Chondrocyte (in vitro differentiated cells): ENCODE measurements at regions not wholly inside any gene's neighbourhood (a gene's known extent, or its start where the extent isn't known, plus 50 kb on each side); places are given as distances from the start of the nearest gene placed in this dataset.

Experiments used
- DNase-seq: peaks from one replicate; pipeline ENCODE4 v3.0.0; 2021; ENCODE audit warnings: mixed read lengths, low spot score
- H3K27ac Mint-ChIP-seq: one replicate; pipeline ENCODE4 v1.8.0; 2021; ENCODE audit warnings: mild to moderate bottlenecking, moderate library complexity, mixed read lengths; ENCODE audit not compliant: unreplicated experiment
- H3K27me3 Mint-ChIP-seq: 2 replicates; pipeline ENCODE4 v1.8.0; 2021; ENCODE audit warnings: low read depth, mixed read lengths
- H3K36me3 Mint-ChIP-seq: 2 replicates; pipeline ENCODE4 v1.8.0; 2021; ENCODE audit warnings: low read depth, mixed read lengths
- H3K4me1 Mint-ChIP-seq: 2 replicates; pipeline ENCODE4 v1.8.0; 2021; ENCODE audit warnings: low read depth, mild to moderate bottlenecking, mixed read lengths
- H3K4me3 Mint-ChIP-seq: one replicate; pipeline ENCODE4 v1.8.0; 2021; ENCODE audit warnings: mild to moderate bottlenecking, moderate library complexity, mixed read lengths; ENCODE audit not compliant: unreplicated experiment
- H3K9me3 Mint-ChIP-seq: 2 replicates; pipeline ENCODE4 v1.8.0; 2021; ENCODE audit warnings: low read depth, mixed read lengths
- CTCF ChIP-seq: fragments of 200-600 bp; sonication (generic); IDR thresholded peaks from 2 replicates; pipeline ENCODE4 v1.5.0; 2021; ENCODE audit warnings: antibody characterized with exemption, mild to moderate bottlenecking, moderate library complexity

- Mint-ChIP-seq H3K27me3 (no peaks in the 10 kb centered on the region), H3K4me1 (peaks cover 24% of the 10 kb centered on the region), H3K36me3 (peaks cover under 1% of the 10 kb centered on the region), H3K27ac (no peak overlapping the region), H3K4me3 (no peak overlapping the region), H3K9me3 (peaks cover 26% of the 10 kb centered on the region)
- TF ChIP-seq CTCF: no peak
- DNase-seq: no peak
Observed at GRCh38 chr4:23463071-23463470, 426.8 kb downstream of the PPARGC1A start.

- no peak for TF ChIP-seq CTCF
- Mint-ChIP-seq H3K27ac (no peak overlapping the region), H3K9me3 (peaks cover 3% of the 10 kb centered on the region), H3K4me3 (no peak overlapping the region), H3K27me3 (no peaks in the 10 kb centered on the region), H3K36me3 (no peaks in the 10 kb centered on the region), H3K4me1 (peaks cover 36% of the 10 kb centered on the region)
- DNase-seq: no peak
Observed at GRCh38 chr4:23458054-23458453, 431.8 kb downstream of the PPARGC1A start.

- H3K4me1 Mint-ChIP-seq: peaks cover 33% of the 10 kb centered on the region
Observed at GRCh38 chr4:23456864-23457263, 433.0 kb downstream of the PPARGC1A start.

GRCh38 chr4:23455456-23456158 lies 434.2 kb downstream of the PPARGC1A start:
- Mint-ChIP-seq H3K36me3 (no peaks in the 10 kb centered on the region), H3K27ac (no peak overlapping the region), H3K27me3 (no peaks in the 10 kb centered on the region), H3K4me3 (no peak overlapping the region), H3K9me3 (no peaks in the 10 kb centered on the region), H3K4me1 (peaks cover 23% of the 10 kb centered on the region)
- TF ChIP-seq CTCF: peak; percentile 37
- no peak for DNase-seq

More at GRCh38 chr4:23456864-23457263, 433.0 kb downstream of the PPARGC1A start:
- H3K36me3 Mint-ChIP-seq: no peaks in the 10 kb centered on the region
- no peaks in the 10 kb centered on the region for H3K27me3 Mint-ChIP-seq
- DNase-seq: no peak
- peaks cover 1% of the 10 kb centered on the region for H3K9me3 Mint-ChIP-seq
- no peak overlapping the region for H3K4me3 Mint-ChIP-seq
- no peak for TF ChIP-seq CTCF
- no peak overlapping the region for H3K27ac Mint-ChIP-seq

GRCh38 chr4:23441530-23442069 lies 448.2 kb downstream of the PPARGC1A start:
- Mint-ChIP-seq H3K4me3 (no peak overlapping the region), H3K36me3 (no peaks in the 10 kb centered on the region), H3K27ac (no peak overlapping the region), H3K27me3 (peaks cover 4% of the 10 kb centered on the region), H3K4me1 (no peaks in the 10 kb centered on the region), H3K9me3 (no peaks in the 10 kb centered on the region)
- no peak for DNase-seq
- no peak for TF ChIP-seq CTCF
